Stomach (tissue), 8 donors: ENCODE measurements at regions not wholly inside any gene's neighbourhood (a gene's known extent, or its start where the extent isn't known, plus 50 kb on each side); places are given as distances from the start of the nearest gene placed in this dataset.

Experiments used
- DNase-seq, 2 donors: peaks; one replicate each; pipeline versions ENCODE4 v3.0.0 to v3.0.0-alpha.2; 2013 to 2019
- H3K27ac ChIP-seq, 5 donors: fragments of 200-600 bp in 4 of 5; sonication (generic) in 4 of 5; one replicate each; pipeline ENCODE4 v1.5.1; 2013 to 2019; ENCODE audit warnings: mild to moderate bottlenecking in 1 of 5, moderate library complexity in 1 of 5
- H3K27me3 ChIP-seq, 3 donors: fragments of 200-600 bp; sonication (generic); one replicate each; pipeline ENCODE4 v1.5.1; 2017 to 2019; ENCODE audit warnings: mixed run types in 1 of 3
- H3K36me3 ChIP-seq, 4 donors: fragments of 200-600 bp; sonication (generic); 1 replicate in 3 of 4; 2 replicates in 1 of 4; pipeline ENCODE4 v1.5.1; 2016 to 2019
- H3K4me1 ChIP-seq, 4 donors: fragments of 200-600 bp; sonication (generic); one replicate each; pipeline ENCODE4 v1.5.1; 2016 to 2019
- H3K4me3 ChIP-seq, 4 donors: fragments of 200-600 bp; sonication (generic) in 3 of 4; one replicate each; pipeline ENCODE4 v1.5.1; 2016 to 2019; ENCODE audit warnings: mild to moderate bottlenecking in 1 of 4
- H3K9me3 ChIP-seq, 4 donors: fragments of 200-600 bp; sonication (generic); one replicate each; pipeline ENCODE4 v1.5.1; 2016 to 2019
- EP300 ChIP-seq: sonication (generic); formaldehyde crosslinking; IDR thresholded peaks from one replicate; pipeline ENCODE4 v1.6.1; 2017; ENCODE audit warnings: antibody characterized with exemption
- POLR2A ChIP-seq, 4 donors: fragments of 450-650 bp; IDR thresholded peaks; one replicate each; pipeline ENCODE4 v1.6.1; 2016; ENCODE audit warnings: antibody characterized with exemption in 4 of 4, control low read depth in 2 of 4, mild to moderate bottlenecking in 1 of 4, moderate library complexity in 1 of 4
- POLR2AphosphoS5 ChIP-seq, 3 donors: sonication (generic); formaldehyde crosslinking; IDR thresholded peaks; one replicate each; pipeline ENCODE4 v1.6.1; 2016; ENCODE audit warnings: antibody characterized with exemption in 3 of 3
- WGBS, 5 donors: extraction: QIAGEN DNeasy Blood & Tissue Kit in 3 of 5; methylation state at CpG; one replicate each; pipeline versions ENCODE4 v1.1.5 to v1.1.7; 2013 to 2018; 5-methylcytosine and 5-hydroxymethylcytosine counted together
- intact Hi-C: fragments of 100-400 bp; cut with DNase I; formaldehyde crosslinking; loops from one replicate; pipeline ENCODE4 v1.15.1; 2023; ENCODE audit warnings: low total_unique reads
- TF ChIP-seq, protein P1 (sequence below), 7 experiments: fragments of 450-650 bp in 4 of 7; fragments of 200-600 bp in 3 of 7; sonication (generic) in 3 of 7; IDR thresholded peaks; one replicate each; pipeline ENCODE4 v1.5.1; 2016 to 2019; ENCODE audit warnings: antibody characterized with exemption in 7 of 7, control low read depth in 2 of 7, mild to moderate bottlenecking in 1 of 7
- donor health status: healthy with polysubstance abuse.
- donor health status: Bipolar disorder and iron deficiency.
- donor health status: healthy.

DNA sequence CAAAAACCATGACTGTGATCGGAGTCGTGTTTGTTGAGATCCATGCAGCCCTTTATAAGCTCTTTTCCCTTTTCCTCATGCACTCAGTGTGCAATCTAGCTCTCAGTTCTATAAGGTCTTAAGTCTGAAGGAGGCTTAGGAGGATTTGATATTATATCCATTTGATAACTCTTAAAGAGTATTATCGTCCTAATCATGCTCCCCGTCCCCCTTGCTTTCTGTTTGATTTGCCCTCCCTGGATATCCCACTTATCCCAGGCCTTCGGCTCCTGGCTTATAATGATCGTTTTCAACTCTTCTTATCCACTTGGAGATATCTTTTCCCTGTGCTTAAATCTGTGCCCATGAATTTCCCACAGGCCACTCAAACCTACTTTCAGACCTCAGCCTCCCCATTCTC, 1917.7 kb upstream of the PIK3C3 start:
- H3K4me3 ChIP-seq = no peak overlapping the region
- H3K27ac ChIP-seq = no peak overlapping the region
- no peaks in the 10 kb centered on the region for H3K9me3 ChIP-seq
- no peaks in the 10 kb centered on the region for H3K27me3 ChIP-seq
- intact Hi-C loops = no loop called here
- no peaks in the 10 kb centered on the region for H3K4me1 ChIP-seq
- no peak for DNase-seq
- H3K36me3 ChIP-seq = no peaks in the 10 kb centered on the region
- TF ChIP-seq, protein P1, sequence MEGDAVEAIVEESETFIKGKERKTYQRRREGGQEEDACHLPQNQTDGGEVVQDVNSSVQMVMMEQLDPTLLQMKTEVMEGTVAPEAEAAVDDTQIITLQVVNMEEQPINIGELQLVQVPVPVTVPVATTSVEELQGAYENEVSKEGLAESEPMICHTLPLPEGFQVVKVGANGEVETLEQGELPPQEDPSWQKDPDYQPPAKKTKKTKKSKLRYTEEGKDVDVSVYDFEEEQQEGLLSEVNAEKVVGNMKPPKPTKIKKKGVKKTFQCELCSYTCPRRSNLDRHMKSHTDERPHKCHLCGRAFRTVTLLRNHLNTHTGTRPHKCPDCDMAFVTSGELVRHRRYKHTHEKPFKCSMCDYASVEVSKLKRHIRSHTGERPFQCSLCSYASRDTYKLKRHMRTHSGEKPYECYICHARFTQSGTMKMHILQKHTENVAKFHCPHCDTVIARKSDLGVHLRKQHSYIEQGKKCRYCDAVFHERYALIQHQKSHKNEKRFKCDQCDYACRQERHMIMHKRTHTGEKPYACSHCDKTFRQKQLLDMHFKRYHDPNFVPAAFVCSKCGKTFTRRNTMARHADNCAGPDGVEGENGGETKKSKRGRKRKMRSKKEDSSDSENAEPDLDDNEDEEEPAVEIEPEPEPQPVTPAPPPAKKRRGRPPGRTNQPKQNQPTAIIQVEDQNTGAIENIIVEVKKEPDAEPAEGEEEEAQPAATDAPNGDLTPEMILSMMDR (IDR thresholded peaks at IDR 0.05) = no peak
- no peak for TF ChIP-seq POLR2A (IDR thresholded peaks at IDR 0.05)
- no peak for TF ChIP-seq POLR2AphosphoS5 (IDR thresholded peaks at IDR 0.05)
- no peak for TF ChIP-seq EP300
- WGBS, 5 donors = 86 to 91% (median 90%) methylated on average over 6 of the region's 6 CpGs

DNA sequence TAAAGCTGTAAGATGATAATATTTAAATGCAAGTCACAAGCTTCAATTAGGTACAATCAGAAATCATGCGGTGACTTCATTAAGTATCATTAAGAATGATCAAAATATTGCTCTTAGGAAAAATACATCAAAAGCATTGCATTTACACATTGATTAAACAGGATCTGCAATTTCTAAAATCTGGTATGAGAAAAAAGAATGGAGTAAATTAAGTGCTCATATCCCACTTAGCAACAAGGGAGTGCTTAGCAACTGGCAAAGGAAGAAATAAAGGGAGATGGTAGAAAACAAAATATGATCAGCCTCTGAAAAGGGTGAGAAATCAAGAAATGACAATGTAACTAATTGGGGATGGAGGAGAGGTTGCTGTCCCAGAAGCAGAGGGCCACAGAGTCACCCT, 1918.2 kb upstream of the PIK3C3 start:
- Histone ChIP-seq H3K4me1 (no peaks in the 10 kb centered on the region), H3K27ac (no peak overlapping the region), H3K4me3 (no peak overlapping the region), H3K9me3 (no peaks in the 10 kb centered on the region), H3K36me3 (no peaks in the 10 kb centered on the region), H3K27me3 (no peaks in the 10 kb centered on the region)
- TF ChIP-seq POLR2AphosphoS5 (IDR thresholded peaks at IDR 0.05) (no peak), POLR2A (IDR thresholded peaks at IDR 0.05) (no peak), EP300 (no peak)
- TF ChIP-seq, protein P1 (IDR thresholded peaks at IDR 0.05) = no peak
- no peak for DNase-seq
- WGBS, 5 donors = 93 to 100% (median 95%) methylated on average over 1 of the region's 1 CpG
- intact Hi-C loops = no loop called here

DNA sequence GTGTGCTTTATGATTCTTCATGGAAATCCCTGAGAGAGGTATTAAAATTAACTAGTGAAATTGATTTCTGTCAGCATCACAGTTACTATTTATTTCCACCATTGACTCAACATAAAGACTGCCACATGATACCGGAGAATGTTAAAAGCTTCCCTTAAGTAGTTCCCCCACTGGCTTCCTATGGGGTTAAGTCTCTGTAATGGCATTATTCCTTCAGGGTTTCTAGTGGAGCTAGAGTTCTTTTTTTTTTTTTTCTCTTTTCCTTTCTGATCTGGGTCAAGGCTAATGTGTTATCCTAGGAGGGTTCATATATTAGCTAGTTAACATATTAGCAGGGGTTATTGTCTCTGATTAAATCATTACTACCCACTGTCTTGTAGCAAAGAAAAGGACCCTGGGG, 1919.1 kb upstream of the PIK3C3 start:
- TF ChIP-seq POLR2A (IDR thresholded peaks at IDR 0.05) (no peak), EP300 (no peak), POLR2AphosphoS5 (IDR thresholded peaks at IDR 0.05) (no peak)
- TF ChIP-seq, protein P1 (IDR thresholded peaks at IDR 0.05) = no peak
- no peak for DNase-seq
- Histone ChIP-seq H3K4me1 (no peaks in the 10 kb centered on the region), H3K36me3 (no peaks in the 10 kb centered on the region), H3K9me3 (no peaks in the 10 kb centered on the region), H3K4me3 (no peak overlapping the region), H3K27me3 (no peaks in the 10 kb centered on the region), H3K27ac (no peak overlapping the region)
- 86 to 100% (median 97%) methylated on average over 1 of the region's 1 CpG for WGBS, 5 donors
- intact Hi-C loops = no loop called here

GRCh38 chr18:40032076-40032475, 1923.0 kb upstream of the PIK3C3 start:
- Histone ChIP-seq H3K4me1 (no peaks in the 10 kb centered on the region), H3K4me3 (no peak overlapping the region), H3K27ac (no peak overlapping the region), H3K27me3 (no peaks in the 10 kb centered on the region), H3K36me3 (no peaks in the 10 kb centered on the region), H3K9me3 (no peaks in the 10 kb centered on the region)
- TF ChIP-seq, protein P1 (IDR thresholded peaks at IDR 0.05) = no peak
- intact Hi-C loops = no loop called here
- DNase-seq = no peak
- WGBS, 5 donors = 74 to 81% (median 79%) methylated on average over 5 of the region's 5 CpGs

GRCh38 chr18:40031435-40031834, 1923.6 kb upstream of the PIK3C3 start:
- DNase-seq = no peak
- Histone ChIP-seq H3K4me3 (no peak overlapping the region), H3K36me3 (no peaks in the 10 kb centered on the region), H3K27ac (no peak overlapping the region), H3K4me1 (no peaks in the 10 kb centered on the region), H3K9me3 (no peaks in the 10 kb centered on the region), H3K27me3 (no peaks in the 10 kb centered on the region)
- intact Hi-C loops = no loop called here
- 41 to 70% (median 50%) methylated on average over 1 of the region's 1 CpG for WGBS, 5 donors
- TF ChIP-seq, protein P1 (IDR thresholded peaks at IDR 0.05) = no peak
- TF ChIP-seq EP300 (no peak), POLR2AphosphoS5 (IDR thresholded peaks at IDR 0.05) (no peak), POLR2A (IDR thresholded peaks at IDR 0.05) (no peak)
